Immature natural killer cell (primary cell): ENCODE measurements at regions not wholly inside any gene's neighbourhood (a gene's known extent, or its start where the extent isn't known, plus 50 kb on each side); places are given as distances from the start of the nearest gene placed in this dataset.

Experiments used
- DNase-seq, 3 donors: peaks; one replicate each; pipeline ENCODE4 v3.0.0; 2022; ENCODE audit warnings: mixed read lengths in 1 of 3
- H3K27ac Mint-ChIP-seq, 6 donors: one replicate each; pipeline ENCODE4 v1.8.0; 2020; ENCODE audit warnings: mixed read lengths in 6 of 6, mild to moderate bottlenecking in 5 of 6, inconsistent platforms in 4 of 6, moderate library complexity in 3 of 6
- H3K27me3 Mint-ChIP-seq, 3 donors: one replicate each; pipeline ENCODE4 v1.8.0; 2020 to 2021; ENCODE audit warnings: low read depth in 3 of 3, mild to moderate bottlenecking in 3 of 3, mixed read lengths in 3 of 3, moderate library complexity in 3 of 3, inconsistent platforms in 1 of 3
- H3K36me3 Mint-ChIP-seq, 3 donors: one replicate each; pipeline ENCODE4 v1.8.0; 2020; ENCODE audit warnings: mixed read lengths in 3 of 3, inconsistent platforms in 2 of 3, mild to moderate bottlenecking in 2 of 3
- H3K4me1 Mint-ChIP-seq, 2 donors: one replicate each; pipeline ENCODE4 v1.8.0; 2020; ENCODE audit warnings: inconsistent platforms in 2 of 2, mild to moderate bottlenecking in 2 of 2, mixed read lengths in 2 of 2, moderate library complexity in 1 of 2
- H3K4me3 Mint-ChIP-seq, 5 donors: one replicate each; pipeline ENCODE4 v1.8.0; 2020; ENCODE audit warnings: mild to moderate bottlenecking in 5 of 5, mixed read lengths in 5 of 5, inconsistent platforms in 3 of 5, moderate library complexity in 3 of 5
- H3K9me3 Mint-ChIP-seq, 6 donors: one replicate each; pipeline ENCODE4 v1.8.0; 2020; ENCODE audit warnings: mild to moderate bottlenecking in 6 of 6, mixed read lengths in 6 of 6, inconsistent platforms in 4 of 6, moderate library complexity in 3 of 6

GRCh38 chr11:111194860-111195568 lies 50.5 kb upstream of the POU2AF2 start:
- Mint-ChIP-seq H3K4me1 (no peaks in the 10 kb centered on the region), H3K36me3 (no peaks in the 10 kb centered on the region), H3K27ac (no peak overlapping the region), H3K9me3 (peaks cover 0 to 2% (median 0%) of the 10 kb centered on the region in 6 donors), H3K27me3 (peaks cover 0 to 5% (median 0%) of the 10 kb centered on the region in 3 donors), H3K4me3 (no peak overlapping the region)
- DNase-seq, result no peak

DNA sequence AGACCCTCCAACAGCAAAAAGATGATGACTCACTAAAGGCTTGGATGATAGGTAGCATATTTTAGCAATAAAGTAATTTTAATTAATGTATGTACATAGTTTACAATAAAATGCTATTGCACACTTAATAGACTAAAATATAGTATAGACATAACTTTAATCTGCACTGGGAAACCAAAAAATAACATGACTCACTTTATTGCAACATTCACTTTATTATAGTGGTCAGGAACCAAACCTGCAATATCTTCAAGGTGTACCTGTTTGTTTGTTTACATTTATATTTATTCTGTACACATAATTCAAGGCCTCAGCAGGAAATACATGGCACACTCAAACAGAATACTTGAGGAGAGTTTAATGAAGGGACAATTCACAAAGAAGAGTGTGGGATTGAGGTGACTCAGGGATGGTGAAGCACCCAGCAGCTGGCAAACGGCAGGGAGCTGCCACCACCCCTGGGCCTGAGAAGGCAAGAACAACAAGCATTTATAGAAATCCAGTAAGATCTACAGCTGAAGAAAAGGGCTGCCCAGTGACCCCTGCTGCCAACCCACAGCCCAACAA lies 51.5 kb upstream of the POU2AF2 start:
- Mint-ChIP-seq H3K9me3 (peaks cover 0 to 2% (median 0%) of the 10 kb centered on the region in 6 donors), H3K27me3 (peaks cover 0 to 5% (median 0%) of the 10 kb centered on the region in 3 donors), H3K27ac (no peak overlapping the region), H3K4me3 (no peak overlapping the region), H3K4me1 (no peaks in the 10 kb centered on the region), H3K36me3 (no peaks in the 10 kb centered on the region)
- no peak for DNase-seq

DNA sequence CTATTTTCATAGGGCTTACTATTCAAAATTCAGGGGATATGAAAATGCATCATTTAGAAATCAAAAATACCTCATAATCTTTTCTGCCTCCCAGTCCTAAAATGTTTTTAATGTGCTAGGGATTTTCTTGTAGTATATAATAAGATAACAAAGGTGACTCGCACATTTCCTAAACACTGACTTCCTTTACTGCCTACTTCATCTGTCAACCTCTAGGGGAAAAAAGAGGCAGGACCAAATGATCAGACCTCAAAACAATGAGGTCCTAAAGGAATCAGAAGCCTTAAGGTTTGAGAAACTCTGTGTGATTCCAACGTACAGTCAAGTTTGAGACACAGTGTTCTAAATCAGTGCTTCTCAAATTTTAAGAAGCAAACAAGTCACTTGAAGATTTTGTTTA lies 56.1 kb upstream of the POU2AF2 start:
- Mint-ChIP-seq H3K36me3 (no peaks in the 10 kb centered on the region), H3K4me1 (no peaks in the 10 kb centered on the region), H3K27ac (no peak overlapping the region), H3K4me3 (no peak overlapping the region), H3K27me3 (peaks cover 0 to 11% (median 5%) of the 10 kb centered on the region in 3 donors), H3K9me3 (no peaks in the 10 kb centered on the region)
- no peak for DNase-seq

DNA sequence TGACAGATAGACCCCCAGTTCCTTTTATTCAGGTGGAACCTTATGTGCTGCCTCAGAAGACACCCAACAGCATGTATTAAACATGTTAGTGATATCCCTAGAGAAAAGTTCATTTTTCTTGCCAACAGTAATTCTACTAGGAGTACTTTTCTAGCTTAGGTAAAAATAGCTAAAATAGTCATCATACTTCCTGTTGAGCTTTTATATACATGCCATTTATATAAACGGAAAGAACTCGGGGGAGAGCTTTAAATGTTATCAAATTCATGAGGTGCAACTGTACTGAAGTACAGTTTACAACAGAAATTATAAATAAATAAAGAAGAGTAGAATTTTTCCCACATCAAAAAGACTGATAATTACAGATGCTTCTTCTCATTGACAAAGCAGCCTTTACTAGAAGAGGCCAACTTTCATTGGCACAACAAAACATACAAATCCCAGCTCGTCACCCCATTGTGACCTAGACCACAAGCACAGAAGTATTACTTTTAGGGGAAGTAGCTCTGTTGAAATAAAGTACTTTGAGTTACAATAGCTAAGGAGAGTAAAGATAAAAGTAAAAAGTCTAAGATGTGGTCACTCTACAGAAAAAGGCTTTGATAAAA lies 59.1 kb upstream of the POU2AF2 start:
- H3K27ac Mint-ChIP-seq, result no peak overlapping the region
- H3K36me3 Mint-ChIP-seq, result no peaks in the 10 kb centered on the region
- no peak for DNase-seq
- no peak overlapping the region for H3K4me3 Mint-ChIP-seq
- H3K9me3 Mint-ChIP-seq, result no peaks in the 10 kb centered on the region
- H3K27me3 Mint-ChIP-seq, result peaks cover 0 to 10% (median 5%) of the 10 kb centered on the region in 3 donors
- no peaks in the 10 kb centered on the region for H3K4me1 Mint-ChIP-seq

- peaks cover 0 to 7% (median 7%) of the 10 kb centered on the region in 3 donors for H3K27me3 Mint-ChIP-seq
- H3K4me1 Mint-ChIP-seq, result no peaks in the 10 kb centered on the region
- no peak overlapping the region for H3K4me3 Mint-ChIP-seq
- H3K27ac Mint-ChIP-seq, result no peak overlapping the region
- no peaks in the 10 kb centered on the region for H3K9me3 Mint-ChIP-seq
- no peaks in the 10 kb centered on the region for H3K36me3 Mint-ChIP-seq
- no peak for DNase-seq
Measured at GRCh38 chr11:111185266-111185665, 60.3 kb upstream of the POU2AF2 start.

DNA sequence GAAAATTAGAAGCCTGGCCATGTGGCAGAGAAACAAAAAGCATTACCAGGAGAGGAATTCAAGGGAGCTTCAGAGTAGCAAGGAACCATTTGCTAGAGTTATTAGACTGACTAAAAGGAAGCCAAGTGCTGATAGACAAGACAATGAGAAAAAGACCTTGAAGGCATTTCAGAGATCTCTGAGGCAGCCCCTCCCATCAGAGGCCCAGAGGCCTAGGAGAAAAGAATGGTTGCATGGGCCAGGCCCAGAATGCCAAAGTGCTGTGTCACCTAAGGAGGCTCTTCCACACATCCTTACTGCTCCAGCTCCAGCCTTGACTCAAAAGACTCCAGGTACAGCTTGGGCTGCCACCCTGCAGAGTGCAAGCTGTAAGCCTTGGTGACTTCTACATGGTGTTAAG lies 61.8 kb upstream of the POU2AF2 start:
- no peak for DNase-seq
- Mint-ChIP-seq H3K9me3 (no peaks in the 10 kb centered on the region), H3K4me1 (no peaks in the 10 kb centered on the region), H3K27ac (no peak overlapping the region), H3K27me3 (peaks cover 0 to 8% (median 7%) of the 10 kb centered on the region in 3 donors), H3K36me3 (no peaks in the 10 kb centered on the region), H3K4me3 (no peak overlapping the region)

DNA sequence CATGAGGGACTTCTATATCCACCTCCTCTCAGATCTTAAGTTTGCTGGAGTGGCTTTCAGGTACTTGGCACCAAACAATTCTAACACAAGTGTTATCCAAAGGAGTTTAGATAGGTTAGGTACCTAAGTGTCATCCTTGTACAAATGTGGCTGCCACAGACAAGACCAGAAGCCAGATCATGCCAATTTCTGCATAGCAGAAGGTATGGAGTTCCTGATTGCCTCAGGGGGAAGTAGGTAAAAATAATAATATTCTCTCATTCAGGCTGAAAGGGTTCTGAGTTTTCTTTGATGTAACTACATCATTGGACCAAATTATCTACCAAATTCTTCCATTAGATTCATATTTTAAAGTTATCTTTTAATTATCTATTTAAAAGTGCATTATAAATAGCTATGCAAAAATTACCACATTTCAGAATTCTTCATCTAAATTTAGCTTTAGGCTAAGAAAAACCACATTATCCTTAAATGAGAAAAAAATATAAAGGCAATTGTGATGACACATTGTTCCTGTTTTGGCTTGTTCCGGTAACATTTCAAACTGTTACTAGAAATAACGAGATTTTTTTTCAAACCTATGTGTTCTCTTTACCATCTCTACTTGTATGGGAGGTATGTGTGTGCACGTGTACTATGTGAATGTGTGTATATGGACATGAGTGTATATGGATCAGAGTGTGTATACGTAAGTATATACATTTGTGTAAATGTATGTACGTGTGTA lies 66.2 kb upstream of the POU2AF2 start:
- Mint-ChIP-seq H3K4me3 (no peak overlapping the region), H3K9me3 (no peaks in the 10 kb centered on the region), H3K36me3 (no peaks in the 10 kb centered on the region), H3K27ac (no peak overlapping the region), H3K4me1 (no peaks in the 10 kb centered on the region), H3K27me3 (peaks cover 0 to 3% (median 3%) of the 10 kb centered on the region in 3 donors)
- DNase-seq, result no peak

DNA sequence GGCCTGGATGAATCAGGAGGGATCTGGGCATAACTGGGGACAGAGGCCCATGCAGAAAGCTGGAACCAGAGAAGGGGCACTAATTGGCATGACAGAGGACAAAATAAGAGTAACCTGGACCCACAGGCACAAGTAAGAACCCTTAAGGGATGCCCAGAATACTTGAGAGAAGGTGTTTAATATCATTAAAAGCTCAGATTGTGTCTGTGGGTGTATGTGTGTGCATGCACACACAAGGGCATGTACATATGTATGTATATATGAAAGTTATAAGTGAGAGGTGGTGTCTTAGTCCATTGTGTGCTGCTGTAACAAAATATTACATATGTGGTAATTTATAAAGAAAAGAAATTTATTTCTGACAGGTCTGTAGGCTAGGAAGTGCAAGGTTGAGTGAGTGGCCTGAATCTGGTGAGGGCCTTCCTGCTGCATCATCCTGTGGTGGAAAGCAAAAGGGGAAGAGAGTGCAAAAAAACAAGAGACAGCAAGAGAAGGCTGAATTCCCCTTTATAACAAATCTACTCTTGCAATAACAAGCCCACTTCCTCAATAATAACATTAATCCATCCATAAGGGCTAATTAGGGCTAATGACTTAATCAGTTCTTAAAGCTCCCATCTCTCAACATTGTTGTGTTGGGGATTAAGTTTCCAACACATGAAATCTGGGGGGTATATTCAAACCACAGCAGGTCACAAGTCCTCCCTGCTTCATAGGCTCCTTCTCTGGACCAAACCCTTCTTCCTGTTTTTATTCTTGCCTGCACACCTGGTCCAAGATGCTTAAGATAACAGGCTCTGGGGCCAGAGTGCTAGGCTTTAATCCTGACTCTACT lies 68.3 kb upstream of the POU2AF2 start:
- peaks cover 0 to 5% (median 3%) of the 10 kb centered on the region in 3 donors for H3K27me3 Mint-ChIP-seq
- H3K36me3 Mint-ChIP-seq, result no peaks in the 10 kb centered on the region
- H3K4me1 Mint-ChIP-seq, result no peaks in the 10 kb centered on the region
- H3K27ac Mint-ChIP-seq, result no peak overlapping the region
- no peak overlapping the region for H3K4me3 Mint-ChIP-seq
- DNase-seq, result no peak
- H3K9me3 Mint-ChIP-seq, result no peaks in the 10 kb centered on the region

DNA sequence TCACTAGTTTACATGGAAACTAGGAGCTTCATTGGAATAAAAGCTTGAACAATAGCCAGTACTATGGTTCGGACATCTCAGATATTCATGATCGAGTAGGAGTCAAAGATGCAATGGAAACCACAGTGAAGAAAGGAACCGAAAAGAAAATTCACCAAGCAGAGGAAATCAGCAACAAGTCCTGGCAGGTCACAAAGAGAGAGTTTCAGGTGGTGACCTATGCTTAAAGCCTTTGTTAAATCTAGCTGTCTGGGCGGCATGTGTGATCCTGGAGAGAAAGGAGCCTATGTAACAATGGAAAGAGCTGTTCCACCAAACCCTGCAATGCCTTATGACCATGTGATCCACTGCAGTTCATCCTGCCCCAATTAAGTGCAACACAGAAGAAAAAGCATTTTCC lies 68.9 kb upstream of the POU2AF2 start:
- Mint-ChIP-seq H3K27me3 (peaks cover 0 to 5% (median 3%) of the 10 kb centered on the region in 3 donors), H3K9me3 (no peaks in the 10 kb centered on the region), H3K4me3 (no peak overlapping the region), H3K4me1 (no peaks in the 10 kb centered on the region), H3K27ac (no peak overlapping the region), H3K36me3 (no peaks in the 10 kb centered on the region)
- no peak for DNase-seq

DNA sequence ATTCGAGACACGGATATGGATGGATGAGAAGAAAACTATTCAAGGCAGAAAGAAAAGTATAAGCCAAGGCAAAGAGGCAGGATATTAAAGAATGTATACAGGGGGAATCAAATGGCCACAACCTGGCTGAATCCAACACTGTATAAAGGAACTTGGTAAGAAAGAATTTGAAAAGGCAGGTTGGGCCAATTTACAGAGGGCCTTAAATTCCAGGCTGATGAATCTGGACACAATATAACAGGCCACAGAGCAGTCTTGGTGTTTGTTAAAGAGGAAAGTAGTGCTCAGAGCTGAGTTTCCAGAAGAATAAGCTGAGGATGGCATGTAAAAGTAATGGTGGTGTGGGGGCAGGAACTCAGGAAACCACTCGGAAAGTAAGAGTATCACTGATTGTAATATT lies 72.3 kb upstream of the POU2AF2 start:
- H3K9me3 Mint-ChIP-seq, result no peaks in the 10 kb centered on the region

DNA sequence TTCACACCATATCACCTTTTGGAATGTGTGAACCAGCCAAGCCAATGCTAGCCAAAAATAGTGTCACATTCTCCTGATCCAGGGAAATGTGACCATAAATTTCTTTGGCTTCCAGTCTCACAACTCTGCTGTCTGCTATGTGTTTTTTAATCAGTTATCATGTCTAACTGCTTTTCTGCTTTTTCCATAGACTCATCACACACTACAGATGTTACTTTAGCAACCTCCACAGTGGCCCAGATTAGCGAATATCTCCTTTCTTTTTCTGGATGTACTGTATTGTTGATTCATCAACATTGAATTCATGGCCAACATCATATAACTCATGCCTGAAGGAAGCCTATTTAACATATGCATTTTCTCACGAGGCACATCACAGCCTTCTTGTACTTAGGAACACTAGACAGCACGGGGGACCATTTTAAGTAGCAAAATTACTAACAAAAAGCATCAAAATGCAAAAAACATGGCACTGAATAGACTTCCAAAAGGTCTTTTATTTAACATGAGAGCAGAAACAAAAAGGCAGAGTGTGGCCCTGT lies 73.1 kb upstream of the POU2AF2 start:
- no peak for DNase-seq
- Mint-ChIP-seq H3K4me1 (no peaks in the 10 kb centered on the region), H3K4me3 (no peak overlapping the region), H3K27ac (no peak overlapping the region), H3K27me3 (peaks cover 0 to 7% (median 0%) of the 10 kb centered on the region in 3 donors), H3K9me3 (no peaks in the 10 kb centered on the region), H3K36me3 (no peaks in the 10 kb centered on the region)

More for the DNA sequence above, 72.3 kb upstream of the POU2AF2 start:
- Mint-ChIP-seq H3K36me3 (no peaks in the 10 kb centered on the region), H3K27ac (no peak overlapping the region), H3K27me3 (peaks cover 0 to 7% (median 0%) of the 10 kb centered on the region in 3 donors), H3K4me1 (no peaks in the 10 kb centered on the region), H3K4me3 (no peak overlapping the region)
- DNase-seq, result no peak

- H3K27ac Mint-ChIP-seq, result no peak overlapping the region
- H3K27me3 Mint-ChIP-seq, result peaks cover 0 to 7% (median 0%) of the 10 kb centered on the region in 3 donors
- no peaks in the 10 kb centered on the region for H3K4me1 Mint-ChIP-seq
- H3K4me3 Mint-ChIP-seq, result no peak overlapping the region
- H3K36me3 Mint-ChIP-seq, result no peaks in the 10 kb centered on the region
- H3K9me3 Mint-ChIP-seq, result no peaks in the 10 kb centered on the region
- DNase-seq, result no peak
Measured at GRCh38 chr11:111170761-111171379, 74.7 kb upstream of the POU2AF2 start.

GRCh38 chr11:111169367-111169766 lies 76.2 kb upstream of the POU2AF2 start:
- DNase-seq, result no peak
- Mint-ChIP-seq H3K4me1 (no peaks in the 10 kb centered on the region), H3K4me3 (no peak overlapping the region), H3K9me3 (no peaks in the 10 kb centered on the region), H3K27ac (no peak overlapping the region), H3K36me3 (no peaks in the 10 kb centered on the region), H3K27me3 (peaks cover 0 to 5% (median 3%) of the 10 kb centered on the region in 3 donors)
